WTC11 (cell line): ENCODE measurements at regions not wholly inside any gene's neighbourhood (a gene's known extent, or its start where the extent isn't known, plus 50 kb on each side); places are given as distances from the start of the nearest gene placed in this dataset.
A peak's percentile ranks its signal among the peaks of the same experiment; 100 is the strongest.

Experiments
- ATF1 ChIP-seq: sonication (generic); formaldehyde crosslinking; IDR thresholded peaks from 2 replicates; pipeline ENCODE4 v1.8.1; 2023; ENCODE audit warnings: mild to moderate bottlenecking, moderate library complexity, missing genetic modification reagents
- CBFB ChIP-seq: sonication (generic); formaldehyde crosslinking; IDR thresholded peaks from 2 replicates; pipeline ENCODE4 v1.8.1; 2022; ENCODE audit warnings: mild to moderate bottlenecking, low read depth, missing genetic modification reagents
- CTCF ChIP-seq: fragments of 200-600 bp; IDR thresholded peaks from 2 replicates; pipeline ENCODE4 v1.8.0; 2022; ENCODE audit warnings: antibody characterized with exemption
- ELF4 ChIP-seq: sonication (generic); formaldehyde crosslinking; IDR thresholded peaks from 2 replicates; pipeline ENCODE4 v1.8.1; 2022; ENCODE audit warnings: low read depth, mild to moderate bottlenecking, moderate library complexity, missing genetic modification reagents
- IRF1 ChIP-seq: sonication (generic); formaldehyde crosslinking; IDR thresholded peaks from 2 replicates; pipeline ENCODE4 v1.8.0; 2023; ENCODE audit warnings: missing genetic modification reagents
- KAT7 ChIP-seq: sonication (generic); formaldehyde crosslinking; IDR thresholded peaks from 2 replicates; pipeline ENCODE4 v1.8.1; 2023; ENCODE audit warnings: missing genetic modification reagents, mild to moderate bottlenecking, borderline replicate concordance
- SP1 ChIP-seq: sonication (generic); formaldehyde crosslinking; conservative IDR thresholded peaks from 2 replicates; pipeline ENCODE4 v1.8.1; 2022; ENCODE audit warnings: missing genetic modification reagents
- TEAD1 ChIP-seq: sonication (generic); formaldehyde crosslinking; IDR thresholded peaks from 2 replicates; pipeline ENCODE4 v1.8.0; 2022; ENCODE audit warnings: mild to moderate bottlenecking, missing genetic modification reagents
- USF2 ChIP-seq: sonication (generic); formaldehyde crosslinking; IDR thresholded peaks from 2 replicates; pipeline ENCODE4 v1.8.1; 2023; ENCODE audit warnings: mild to moderate bottlenecking, missing genetic modification reagents, moderate library complexity
- ZNF317 ChIP-seq: sonication (generic); formaldehyde crosslinking; IDR thresholded peaks from 2 replicates; pipeline ENCODE4 v1.8.1; 2023; ENCODE audit warnings: low read depth, mild to moderate bottlenecking, moderate library complexity, missing genetic modification reagents, borderline replicate concordance
- ZNF512 ChIP-seq: sonication (generic); formaldehyde crosslinking; IDR thresholded peaks from 2 replicates; pipeline ENCODE4 v1.8.1; 2022; ENCODE audit warnings: missing genetic modification reagents, borderline replicate concordance

GRCh38 chr7:67552738-67553137 lies 556.1 kb downstream of the TYW1 start:
- TF ChIP-seq ATF1 (CRISPR knock-in tag) (no peak), SP1 (CRISPR knock-in tag) (no peak), ZNF512 (no peak), ZNF317 (no peak), ELF4 (no peak), KAT7 (CRISPR knock-in tag) (no peak), IRF1 (CRISPR knock-in tag) (no peak), TEAD1 (CRISPR knock-in tag) (no peak), USF2 (0 out of 2 replicates have a peak, but pooled peaks have one; percentile 25), CBFB (CRISPR knock-in tag) (no peak), CTCF (no peak)
